ENCODE measurements at regions not wholly inside any gene's neighbourhood (a gene's known extent, or its start where the extent isn't known, plus 50 kb on each side); places are given as distances from the start of the nearest gene placed in this dataset.

GRCh38 chr18:56469582-56469981 is 168.8 kb downstream of the TXNL1 start:
- no peak for TF ChIP-seq CTCF (IDR thresholded peaks at IDR 0.05)
- TF ChIP-seq EZH2phosphoT487 (IDR thresholded peaks at IDR 0.05), result no peak
- no peak for TF ChIP-seq EZH2 (IDR thresholded peaks at IDR 0.05)
